SHP77 (cell line): ENCODE measurements at regions not wholly inside any gene's neighbourhood (a gene's known extent, or its start where the extent isn't known, plus 50 kb on each side); places are given as distances from the start of the nearest gene placed in this dataset.
A peak's percentile ranks its signal among the peaks of the same experiment; 100 is the strongest.
"Not testable (repeated sequence)": the region's sequence is repeated elsewhere in the genome, so short reads cannot be mapped to it uniquely, and the experiment has no call there.

Experiments used
- DNase-seq, 2 experiments: peaks; one replicate each; lab custom pipeline; 2025; lab: John Stamatoyannopoulos, UW

DNA sequence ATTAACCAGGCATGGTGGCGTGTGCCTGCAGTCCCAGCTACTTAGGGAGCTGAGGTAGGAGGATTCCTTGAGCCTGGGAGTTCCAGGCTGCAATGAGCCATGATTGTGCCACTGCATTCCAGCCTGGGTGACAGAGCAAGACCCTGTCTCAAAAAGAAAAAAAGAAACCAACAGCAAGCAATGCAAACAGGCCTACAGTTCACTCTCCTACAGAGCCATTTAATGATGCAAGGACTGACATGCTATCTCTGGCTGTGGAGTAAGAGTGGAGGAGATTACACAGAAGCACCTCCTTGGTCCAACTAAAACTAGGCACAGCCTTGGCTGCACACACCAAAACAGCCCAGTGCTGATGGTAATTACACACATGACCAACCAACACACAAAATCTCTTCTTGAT, 127.5 kb upstream of the SOD1 start:
- DNase-seq = no peak

DNA sequence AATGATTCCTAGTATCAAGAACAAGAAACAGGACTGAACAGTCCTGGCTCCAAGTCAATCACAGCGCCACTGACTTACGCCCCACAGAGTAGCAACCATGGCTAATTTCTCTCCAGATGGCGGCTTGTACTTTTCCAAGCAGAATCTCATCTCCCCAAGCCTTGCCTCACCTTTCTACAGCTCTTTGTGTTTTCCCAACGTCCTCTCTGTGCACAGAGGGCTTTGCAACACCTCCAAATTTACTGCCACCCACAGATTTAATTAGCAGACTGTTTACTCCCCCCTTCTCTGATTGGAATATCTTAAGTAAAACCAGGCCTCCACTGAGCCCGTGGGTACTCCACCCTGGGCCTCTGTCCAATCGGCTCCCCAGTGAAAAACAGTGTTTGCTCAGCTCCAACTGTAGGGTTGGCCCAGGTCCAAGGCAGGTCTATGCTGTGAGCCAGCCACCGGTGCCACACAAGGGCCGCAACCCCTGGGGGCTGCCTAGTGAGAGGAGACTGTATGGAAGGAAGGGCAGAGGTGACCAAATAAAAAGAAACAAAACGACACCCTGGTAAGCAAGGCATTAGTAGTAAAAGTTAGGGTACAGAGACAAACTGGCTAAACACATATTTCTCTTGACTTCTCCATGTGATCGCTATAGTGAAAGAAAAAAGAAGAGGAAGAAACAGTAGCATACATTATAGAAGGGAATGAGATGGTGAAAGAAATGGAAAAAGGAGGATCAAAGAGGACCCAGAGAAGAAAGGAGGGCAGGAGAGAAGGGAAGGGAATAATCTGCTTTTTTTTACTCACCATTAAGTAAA, 128.4 kb upstream of the SOD1 start:
- DNase-seq = peak; percentile 89 to 91

DNA sequence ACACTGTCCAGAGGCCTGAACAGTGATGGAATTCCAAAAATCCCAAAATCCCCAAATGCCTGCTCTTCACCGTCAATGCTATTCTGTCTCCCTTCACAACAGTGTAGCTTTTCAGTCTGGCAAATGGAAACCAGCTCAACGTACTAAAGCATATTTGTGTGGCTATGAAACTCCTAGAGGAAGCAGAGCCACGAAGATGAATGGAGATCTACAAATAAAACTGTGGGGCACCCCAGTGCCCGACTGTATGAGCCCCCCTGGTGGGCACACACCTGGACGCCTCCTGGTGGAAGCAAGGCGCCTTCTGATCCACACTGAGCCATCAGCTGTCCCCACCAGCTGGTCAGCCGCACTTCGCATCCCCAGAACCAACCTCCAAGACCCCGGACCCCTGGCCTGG, 129.1 kb upstream of the SOD1 start:
- DNase-seq = no peak

DNA sequence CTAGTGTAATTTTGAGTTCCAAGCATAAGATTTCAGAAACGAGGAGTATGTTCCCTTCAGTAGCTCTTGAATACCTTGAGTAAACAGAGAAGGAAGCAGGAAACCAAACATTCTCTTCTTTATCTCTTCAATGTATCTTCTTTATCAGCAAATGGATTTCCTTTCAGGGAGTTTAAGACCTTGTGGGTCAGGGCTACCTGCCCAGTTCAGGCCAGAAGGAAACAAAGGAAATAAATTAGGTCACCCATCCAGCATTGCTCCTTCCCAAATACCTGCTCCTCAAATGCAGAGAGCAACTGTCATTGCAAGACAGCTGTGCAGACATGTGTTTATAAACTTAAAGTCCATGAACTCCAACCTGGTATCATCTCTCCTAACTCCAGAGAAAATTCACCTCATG, 130.1 kb upstream of the SOD1 start:
- DNase-seq = no peak

DNA sequence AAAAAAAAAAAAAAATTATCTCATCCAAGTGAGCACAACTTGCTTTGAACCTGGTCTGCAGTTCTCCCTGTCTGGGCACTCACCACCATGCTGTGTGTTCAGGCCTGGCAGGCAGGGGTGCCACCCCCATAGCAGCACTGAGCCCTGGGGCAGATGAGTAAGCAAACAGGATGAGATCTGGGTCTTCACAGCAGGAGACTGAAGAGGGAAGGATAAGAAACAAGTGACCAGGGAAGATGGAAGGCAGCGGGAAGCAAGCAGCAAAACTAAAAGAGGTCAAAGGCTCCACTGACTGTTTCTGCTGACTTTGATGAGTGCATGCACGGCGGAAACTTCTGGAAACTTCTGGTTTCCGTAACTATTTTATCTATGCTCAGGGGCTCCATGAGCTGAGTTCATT, 133.5 kb upstream of the SOD1 start:
- DNase-seq = no peak

DNA sequence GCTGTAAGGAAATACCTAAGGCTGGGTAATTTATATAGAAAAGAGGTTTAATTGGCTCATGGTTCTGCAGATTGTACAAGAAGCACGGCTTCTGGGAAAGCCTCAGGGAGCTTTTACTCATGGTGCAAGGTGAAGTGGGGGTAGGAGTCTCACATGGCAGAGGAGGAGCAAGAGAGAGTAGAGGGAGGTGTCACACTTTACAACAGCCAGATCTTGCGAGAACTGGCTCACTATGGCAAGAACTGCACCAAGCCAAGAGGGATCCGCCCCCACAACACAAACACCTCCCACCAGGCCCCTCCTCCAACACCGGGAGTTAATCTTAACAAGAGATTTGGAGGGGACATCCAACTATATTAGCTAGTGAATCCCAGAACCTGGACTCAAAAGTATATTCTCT, 135.4 kb upstream of the SOD1 start:
- DNase-seq = no peak

DNA sequence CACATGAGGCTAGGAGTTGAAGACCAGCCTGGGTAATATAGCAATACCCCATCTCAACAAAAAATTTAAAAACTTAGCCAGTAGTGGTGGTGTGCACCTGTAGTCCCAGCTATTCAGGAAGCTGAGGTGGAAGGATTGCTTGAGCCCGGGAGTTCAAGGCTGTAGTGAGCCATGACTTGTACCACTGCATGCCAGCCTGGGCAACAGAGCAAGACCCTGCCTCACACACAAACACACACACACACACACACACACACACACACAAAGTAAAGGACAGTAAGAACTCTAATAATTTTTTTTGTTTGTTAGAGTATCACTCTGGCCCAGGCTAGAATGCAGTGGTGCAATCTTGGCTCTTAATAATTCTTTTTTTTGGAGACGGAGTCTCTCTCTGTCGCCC, 138.0 kb upstream of the SOD1 start:
- DNase-seq = no peak

DNA sequence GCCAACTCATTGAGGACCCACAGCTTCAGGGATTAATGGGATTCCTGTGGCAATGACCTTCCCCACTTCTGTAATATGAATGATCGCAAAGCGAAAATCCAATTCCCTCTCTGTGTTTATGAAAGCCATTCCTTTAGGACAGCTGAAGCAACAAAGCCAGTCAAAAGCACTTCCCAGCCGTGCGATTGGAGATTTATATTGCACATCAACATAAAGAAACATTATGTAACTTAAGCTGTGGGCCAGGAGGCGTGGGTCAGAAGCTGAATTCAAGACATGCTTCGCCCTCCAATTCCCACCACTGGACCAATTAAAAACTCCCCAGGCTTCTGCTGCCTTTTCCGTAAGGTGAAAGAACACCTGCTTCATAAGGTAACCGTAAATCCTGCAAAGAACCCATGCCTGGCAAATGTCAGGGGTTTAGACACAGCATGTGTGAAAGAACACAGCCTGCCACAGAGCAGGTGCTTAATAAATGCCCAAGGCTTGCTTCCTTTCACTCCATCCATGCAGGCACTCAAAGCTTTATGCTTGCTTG, 138.9 kb upstream of the SOD1 start:
- DNase-seq = peak; percentile 47 to 67

DNA sequence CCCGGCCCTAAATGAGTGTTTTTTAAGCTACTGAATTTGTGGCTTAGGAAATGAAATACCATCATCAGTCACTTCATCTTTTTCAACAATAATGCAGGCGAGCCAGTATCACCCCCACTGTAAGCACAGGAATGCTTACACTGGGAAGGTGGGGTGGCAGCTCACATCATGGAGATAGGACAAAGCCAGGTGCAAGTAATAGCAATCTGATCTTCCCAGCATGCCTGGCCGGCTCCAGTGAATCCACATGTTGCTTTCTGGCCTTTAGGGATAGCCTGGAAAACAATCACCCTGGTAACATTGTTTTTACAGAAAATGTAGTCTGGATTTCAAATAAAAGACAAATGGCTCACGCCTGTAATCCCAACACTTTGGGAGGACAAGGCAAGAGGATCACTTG, 140.9 kb upstream of the SOD1 start:
- no peak for DNase-seq

DNA sequence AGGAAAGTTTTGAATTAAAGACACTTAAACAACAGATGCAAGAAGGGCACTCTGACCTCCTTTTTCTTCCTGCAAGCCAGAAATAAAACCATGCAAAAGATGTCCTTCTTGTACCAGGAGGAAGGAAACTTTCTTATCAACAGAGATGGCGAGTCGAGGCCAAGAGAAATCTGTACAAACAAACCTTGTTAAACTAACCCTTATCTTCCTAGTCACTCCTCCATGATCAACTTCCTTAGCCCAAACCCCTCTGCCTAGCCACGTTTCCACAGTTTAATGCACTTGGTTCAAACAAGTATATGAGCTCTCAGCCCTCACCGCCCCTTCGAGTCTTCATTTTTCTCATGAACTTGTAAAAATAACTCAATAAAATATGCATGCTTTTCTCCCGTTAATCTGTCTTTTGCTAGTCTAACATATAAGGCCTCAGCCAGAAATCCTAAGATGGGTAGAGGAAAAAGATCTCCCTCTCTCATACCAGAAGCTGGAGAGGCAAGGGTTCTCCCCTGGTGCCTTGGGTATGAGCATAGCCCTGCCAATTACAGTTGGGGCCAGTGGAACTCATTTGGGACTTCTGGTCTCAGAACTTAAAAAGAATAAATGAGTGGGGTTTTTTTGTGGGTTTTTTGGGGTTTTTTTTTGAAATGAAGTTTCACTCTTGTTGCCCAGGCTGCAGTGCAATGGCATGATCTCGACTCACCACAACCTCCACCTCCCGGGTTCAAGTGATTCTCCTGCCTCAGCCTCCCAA, 141.7 kb upstream of the SOD1 start:
- no peak for DNase-seq

DNA sequence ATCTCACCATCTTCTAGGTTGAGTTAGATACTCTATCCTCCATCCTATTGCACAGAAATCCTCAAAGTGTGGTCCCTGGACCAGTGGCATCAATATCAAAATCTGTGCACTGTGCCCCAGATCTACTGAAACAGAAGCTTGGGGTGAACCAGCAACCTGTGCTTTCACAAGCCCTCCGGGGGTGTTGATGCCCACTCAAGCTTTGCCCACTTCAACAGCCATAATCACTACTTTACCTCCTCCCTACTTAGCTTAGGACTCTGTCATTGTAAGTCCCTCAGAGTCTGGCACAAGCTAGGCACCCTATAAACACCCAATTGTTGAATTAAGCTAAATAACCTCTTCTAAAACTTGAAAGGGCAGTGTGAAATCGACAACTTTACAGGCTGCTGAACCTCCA, 144.2 kb upstream of the SOD1 start:
- no peak for DNase-seq

DNA sequence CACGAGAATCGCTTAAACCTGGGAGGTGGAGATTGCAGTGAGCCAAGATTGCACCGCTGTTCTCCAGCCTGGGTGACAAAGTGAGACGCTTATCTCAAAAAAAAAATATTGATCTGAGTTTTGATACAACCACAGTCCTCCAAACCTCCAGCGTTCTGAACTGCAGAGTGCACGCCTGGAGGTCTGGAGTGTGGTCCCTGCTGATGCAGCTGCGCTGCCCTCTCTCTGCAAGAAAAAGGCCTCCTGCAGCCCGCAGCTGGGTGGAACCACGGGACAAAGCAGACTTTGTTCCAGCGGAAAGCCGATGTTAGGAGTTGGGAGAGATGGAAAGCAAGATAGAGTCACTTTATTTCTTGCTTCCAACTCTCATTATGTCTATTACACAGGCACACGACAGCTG, 144.9 kb upstream of the SOD1 start:
- DNase-seq = no peak

DNA sequence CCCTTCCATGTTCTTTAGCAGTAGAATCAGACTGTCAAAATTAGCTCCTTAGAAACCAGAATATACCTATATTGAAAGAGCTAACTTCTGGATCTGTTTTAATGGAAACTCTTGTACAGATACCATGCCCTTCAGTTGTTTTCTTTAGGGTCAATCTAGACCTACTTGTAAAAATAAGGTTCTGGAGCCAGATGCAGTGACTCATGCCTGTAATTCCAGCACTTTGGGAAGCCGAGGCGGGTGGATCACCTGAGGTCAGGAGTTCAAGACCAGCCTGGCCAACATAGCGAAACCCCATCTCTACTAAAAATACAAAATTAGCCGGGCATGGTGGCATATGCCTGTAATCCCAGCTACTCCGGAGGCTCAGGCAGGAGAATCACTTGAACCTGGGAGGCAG, 146.0 kb upstream of the SOD1 start:
- not testable (repeated sequence) for DNase-seq

DNA sequence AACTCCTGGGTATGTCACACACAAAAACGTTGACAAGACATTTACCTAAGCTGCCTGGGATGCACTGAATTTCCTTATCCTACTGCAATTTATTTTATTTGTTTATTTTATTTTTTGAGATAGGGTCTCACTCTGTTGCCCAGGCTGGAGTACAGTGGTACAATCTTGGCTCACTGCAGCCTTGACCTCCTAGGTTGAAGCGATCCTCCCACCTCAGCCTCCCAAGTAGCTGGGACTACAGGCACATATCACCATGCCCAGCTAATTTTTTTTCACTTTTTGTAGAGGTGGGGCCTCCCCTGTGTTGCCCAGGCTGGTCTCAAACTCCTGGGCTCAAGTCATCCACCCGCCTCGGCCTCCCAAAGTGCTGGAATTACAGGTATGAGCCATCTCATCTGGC, 147.5 kb upstream of the SOD1 start:
- not testable (repeated sequence) for DNase-seq

DNA sequence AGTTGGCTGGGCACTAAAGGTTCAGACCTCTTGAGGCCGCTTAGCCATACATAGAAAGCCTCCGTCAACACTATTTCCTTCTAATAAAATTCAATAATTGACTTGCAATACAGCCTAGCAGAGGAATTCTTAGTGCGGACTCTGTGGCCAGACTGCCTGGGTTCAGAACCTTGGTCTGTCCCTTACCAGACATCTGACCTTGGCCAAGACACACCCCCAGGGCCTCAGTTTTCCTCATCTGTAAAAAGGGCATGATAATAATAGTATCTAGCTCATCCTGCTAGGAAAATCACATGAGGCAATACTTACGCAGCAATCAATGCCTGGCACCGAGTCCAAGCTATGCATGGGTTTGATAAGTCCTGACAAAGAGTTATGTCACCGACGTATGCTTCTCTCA, 148.2 kb upstream of the SOD1 start:
- no peak for DNase-seq

DNA sequence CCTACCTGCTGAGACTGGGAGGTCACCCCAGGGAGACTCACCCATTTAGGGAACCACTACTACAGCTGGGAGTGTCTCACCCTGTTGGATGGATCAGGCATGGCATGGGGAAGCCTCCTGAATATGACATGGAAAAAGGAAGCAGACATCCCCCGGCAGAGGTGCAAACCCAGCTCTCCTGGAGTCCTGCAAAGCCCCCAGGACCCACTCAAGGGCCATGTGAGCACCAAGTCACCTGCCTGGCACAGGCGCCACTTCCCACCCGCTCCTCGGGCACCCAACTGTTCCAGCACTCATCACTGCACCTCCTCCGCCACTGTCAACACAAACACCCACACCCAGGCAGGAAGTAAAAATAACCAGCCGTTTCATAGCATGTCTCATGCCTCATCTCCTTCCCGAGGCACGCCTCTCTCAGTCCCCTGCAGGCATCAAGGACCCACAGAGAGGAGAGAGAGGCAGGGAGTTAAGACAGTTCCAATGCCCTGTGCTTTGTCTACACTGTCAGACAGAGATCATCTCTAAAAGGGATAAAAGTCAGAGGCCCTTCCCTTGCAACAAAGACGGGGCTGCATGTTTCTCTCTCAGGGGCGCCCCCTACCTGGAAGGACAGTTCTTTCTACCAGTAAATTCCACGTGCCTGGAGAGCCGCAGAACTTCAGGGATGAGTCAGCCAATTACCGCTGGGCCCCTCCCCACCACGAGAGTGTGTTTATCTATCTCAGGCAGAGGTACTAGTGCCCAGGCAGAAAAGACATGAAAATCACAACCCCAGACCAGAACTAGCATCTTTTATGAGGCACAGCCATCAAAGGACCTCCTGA, 150.1 kb upstream of the SOD1 start:
- DNase-seq = no peak

DNA sequence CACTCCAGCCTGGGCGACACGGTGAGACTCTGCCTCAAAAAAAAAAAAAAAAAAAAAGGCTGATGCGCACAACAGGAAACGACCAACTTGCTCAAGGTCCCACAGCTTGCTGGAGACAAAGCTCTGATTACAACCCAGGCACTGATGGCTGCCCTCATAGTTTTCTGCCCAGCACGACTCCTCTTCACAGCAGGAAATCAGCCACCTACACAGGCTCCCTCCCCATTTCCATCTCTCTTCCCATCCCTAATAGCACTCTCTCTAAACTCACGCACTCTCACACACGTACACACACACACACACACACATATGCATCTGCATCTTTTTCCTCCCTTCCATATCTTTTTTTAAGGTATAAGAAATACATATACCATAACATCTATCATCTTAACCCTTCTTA, 153.5 kb upstream of the SOD1 start:
- DNase-seq = no peak

DNA sequence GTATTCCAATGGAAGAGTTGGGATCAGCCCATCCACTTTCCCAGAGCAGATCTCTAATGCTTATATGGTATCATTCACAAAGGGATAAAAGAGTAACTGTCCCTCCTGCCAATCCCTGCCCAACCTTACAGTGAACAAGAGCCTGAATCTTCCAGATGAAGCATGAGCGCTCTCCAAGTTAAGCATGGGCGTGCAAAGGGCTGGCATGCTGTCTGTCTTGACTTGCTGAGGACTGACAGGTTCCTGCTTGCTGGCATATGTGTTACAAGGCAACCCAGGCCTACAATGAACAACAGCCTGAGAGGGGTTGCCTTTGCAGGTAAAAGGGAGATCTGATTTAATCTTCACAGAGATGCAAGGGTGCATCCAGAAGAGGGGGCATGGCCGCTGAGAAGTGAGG, 155.6 kb upstream of the SOD1 start:
- no peak for DNase-seq

DNA sequence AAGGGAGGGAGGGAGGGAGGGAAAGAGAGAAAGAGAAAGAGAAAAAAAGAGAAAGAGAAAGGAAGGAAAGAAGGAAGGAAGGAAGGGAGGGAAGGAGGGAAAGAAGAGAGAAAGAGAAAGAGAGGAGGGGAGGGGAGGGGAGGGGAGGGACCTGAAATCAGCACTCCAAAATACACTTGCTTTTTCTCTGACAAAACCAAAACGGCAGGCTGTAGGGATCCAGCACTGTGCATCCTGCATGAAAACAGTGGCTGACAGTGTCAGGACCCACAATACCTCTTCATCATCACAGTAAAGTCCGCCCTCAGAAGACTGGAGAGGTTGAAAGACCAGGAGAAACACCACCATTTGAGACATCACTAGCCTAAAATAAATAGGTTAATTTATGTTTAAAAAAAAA, 156.0 kb upstream of the SOD1 start:
- no peak for DNase-seq

DNA sequence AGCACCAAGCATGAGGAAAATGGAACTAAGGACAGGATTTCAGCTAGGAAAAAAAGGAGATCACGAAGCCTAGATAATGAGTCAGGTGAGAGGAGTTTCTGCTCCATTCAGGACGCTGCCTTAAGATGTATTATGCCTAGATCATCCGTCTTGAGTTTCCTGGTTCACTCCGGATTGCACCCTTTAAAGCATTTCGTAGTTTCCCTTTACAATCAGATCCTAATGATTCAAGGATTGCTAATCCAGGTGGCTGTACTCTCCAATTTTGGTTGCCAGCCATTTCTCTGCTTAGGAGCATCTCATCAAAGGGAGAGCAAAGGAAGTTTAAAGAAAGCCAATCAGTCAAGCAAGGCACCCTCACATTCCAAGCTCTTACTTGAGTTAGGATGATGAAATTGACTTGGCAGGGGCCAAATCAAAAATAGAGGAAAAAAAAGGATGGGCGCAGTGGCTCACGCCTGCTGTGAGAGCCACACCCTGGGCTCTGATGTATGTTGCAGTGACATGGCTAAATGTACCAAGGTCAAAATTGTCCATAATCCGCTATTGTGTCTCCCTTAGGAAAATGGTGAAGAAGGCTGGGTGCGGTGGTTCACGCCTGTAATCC, 156.9 kb upstream of the SOD1 start:
- DNase-seq = no peak

DNA sequence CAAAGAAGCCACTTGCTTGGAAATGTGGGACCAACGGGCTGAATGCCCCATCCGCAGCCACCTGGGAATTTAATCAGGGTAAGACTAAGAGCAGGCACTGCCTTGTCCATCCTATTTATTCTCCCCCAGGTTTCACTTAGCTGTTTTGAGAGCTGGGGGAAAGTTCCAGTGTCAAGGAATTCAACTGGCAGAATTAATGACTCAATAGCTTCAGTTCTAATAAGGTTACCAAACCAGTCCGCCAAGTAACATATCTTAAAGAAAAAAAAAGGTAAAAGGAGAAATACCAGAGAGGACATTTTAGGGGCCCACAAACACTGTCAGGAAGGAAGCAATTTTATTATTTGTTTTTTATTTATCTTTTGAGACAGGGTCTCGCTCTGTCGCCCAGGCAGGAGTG, 157.6 kb upstream of the SOD1 start:
- DNase-seq = no peak

DNA sequence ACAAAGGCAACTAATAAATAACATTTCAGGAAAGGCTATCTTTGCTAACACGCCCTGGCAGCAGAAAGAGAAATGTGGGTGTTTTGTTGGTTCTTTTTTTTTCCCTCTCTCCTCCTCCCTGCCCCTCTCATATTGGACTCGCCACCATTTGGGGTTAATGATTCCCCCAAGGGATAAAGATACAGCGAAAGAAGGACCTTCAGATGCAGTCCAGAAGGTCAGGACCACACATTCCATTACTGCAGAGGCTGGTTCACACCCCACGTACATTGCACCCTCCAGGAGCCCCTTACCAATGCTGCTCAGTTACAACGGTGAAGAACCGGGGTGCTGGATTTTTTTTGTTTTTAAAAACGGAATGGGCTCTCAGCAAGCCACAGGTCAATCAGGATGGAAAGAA, 156.9 kb upstream of the TIAM1 start:
- no peak for DNase-seq
